ENCODE measurements at regions not wholly inside any gene's neighbourhood (a gene's known extent, or its start where the extent isn't known, plus 50 kb on each side); places are given as distances from the start of the nearest gene placed in this dataset.

DNA sequence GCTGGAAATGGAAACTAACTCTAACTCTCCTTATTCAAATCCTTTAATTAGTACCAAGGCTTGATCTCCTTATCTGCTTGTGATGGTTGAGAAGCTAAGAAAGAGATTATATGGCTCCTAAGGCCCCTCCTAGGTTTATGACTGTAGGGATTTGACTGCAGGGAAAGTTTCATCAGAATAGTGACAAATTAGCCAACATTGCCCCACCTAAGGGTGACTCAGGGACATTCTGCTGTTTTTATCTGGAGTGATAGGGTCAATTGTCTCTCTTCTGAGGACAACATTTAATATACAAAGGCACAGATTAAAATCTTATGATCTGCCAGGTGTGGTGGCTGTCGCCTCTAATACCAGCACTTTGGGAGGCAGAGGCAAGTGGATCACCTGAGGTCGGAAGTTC, 138.1 kb upstream of the MARCKS start:
- no peak for TF ChIP-seq POLR2A (IDR thresholded peaks at IDR 0.05; ENCODE audit: borderline replicate concordance, extremely low read depth, insufficient read depth, insufficient read length)
- no peak for TF ChIP-seq ELF1 (IDR thresholded peaks at IDR 0.05; ENCODE audit: borderline replicate concordance, low read depth)
- TF ChIP-seq TCF7L2 (IDR thresholded peaks at IDR 0.05; ENCODE audit: borderline replicate concordance, extremely low read depth, insufficient read depth, insufficient read length) = no peak
- TF ChIP-seq, protein P1, sequence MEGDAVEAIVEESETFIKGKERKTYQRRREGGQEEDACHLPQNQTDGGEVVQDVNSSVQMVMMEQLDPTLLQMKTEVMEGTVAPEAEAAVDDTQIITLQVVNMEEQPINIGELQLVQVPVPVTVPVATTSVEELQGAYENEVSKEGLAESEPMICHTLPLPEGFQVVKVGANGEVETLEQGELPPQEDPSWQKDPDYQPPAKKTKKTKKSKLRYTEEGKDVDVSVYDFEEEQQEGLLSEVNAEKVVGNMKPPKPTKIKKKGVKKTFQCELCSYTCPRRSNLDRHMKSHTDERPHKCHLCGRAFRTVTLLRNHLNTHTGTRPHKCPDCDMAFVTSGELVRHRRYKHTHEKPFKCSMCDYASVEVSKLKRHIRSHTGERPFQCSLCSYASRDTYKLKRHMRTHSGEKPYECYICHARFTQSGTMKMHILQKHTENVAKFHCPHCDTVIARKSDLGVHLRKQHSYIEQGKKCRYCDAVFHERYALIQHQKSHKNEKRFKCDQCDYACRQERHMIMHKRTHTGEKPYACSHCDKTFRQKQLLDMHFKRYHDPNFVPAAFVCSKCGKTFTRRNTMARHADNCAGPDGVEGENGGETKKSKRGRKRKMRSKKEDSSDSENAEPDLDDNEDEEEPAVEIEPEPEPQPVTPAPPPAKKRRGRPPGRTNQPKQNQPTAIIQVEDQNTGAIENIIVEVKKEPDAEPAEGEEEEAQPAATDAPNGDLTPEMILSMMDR (IDR thresholded peaks at IDR 0.05 in 2 of 3, conservative IDR thresholded peaks at IDR 0.05 in 1 of 3; ENCODE audit: borderline replicate concordance in 1 of 3, insufficient read depth in 1 of 3, low read depth in 2 of 3, low read length in 2 of 3) = no peak
- TF ChIP-seq SRF (IDR thresholded peaks at IDR 0.05; ENCODE audit: low read depth) = no peak
- no peak for TF ChIP-seq EZH2phosphoT487 (IDR thresholded peaks at IDR 0.05; ENCODE audit: borderline replicate concordance)
